DND-41 (cell line): ENCODE measurements at regions not wholly inside any gene's neighbourhood (a gene's known extent, or its start where the extent isn't known, plus 50 kb on each side); places are given as distances from the start of the nearest gene placed in this dataset.
A peak's percentile ranks its signal among the peaks of the same experiment; 100 is the strongest.

Experiments used
- ATAC-seq: fragments of 200-7000 bp; cut with Tn5 transposase; 3 replicates; pipeline ENCODE4 v1.9.1; 2021; ENCODE audit warnings: low read depth; ENCODE audit not compliant: insufficient read depth
- DNase-seq: peaks from one replicate; pipeline ENCODE4 v3.0.0-alpha.2; 2020
- H2AFZ ChIP-seq: 2 replicates; pipeline ENCODE4 v1.6.0; 2012; ENCODE audit warnings: low read depth, low read length
- H3K27ac ChIP-seq: 2 replicates; pipeline ENCODE4 v1.5.1; 2012; ENCODE audit warnings: low read length, inconsistent platforms
- H3K27me3 ChIP-seq: fragments of 200-600 bp; sonication (generic); 2 replicates; pipeline ENCODE4 v1.6.0; 2012; ENCODE audit warnings: low read length, mild to moderate bottlenecking, inconsistent platforms; ENCODE audit not compliant: insufficient read depth, poor library complexity
- H3K36me3 ChIP-seq: 2 replicates; pipeline ENCODE4 v1.5.1; 2012; ENCODE audit warnings: low read length, inconsistent platforms; ENCODE audit not compliant: insufficient read depth
- H3K4me1 ChIP-seq: 2 replicates; pipeline ENCODE4 v1.5.1; 2012; ENCODE audit warnings: mild to moderate bottlenecking, low read length; ENCODE audit not compliant: insufficient read depth
- H3K4me2 ChIP-seq: 2 replicates; pipeline ENCODE4 v1.6.0; 2012; ENCODE audit warnings: mild to moderate bottlenecking, moderate library complexity, low read length, inconsistent platforms; ENCODE audit not compliant: insufficient read depth
- H3K4me3 ChIP-seq, 2 experiments: fragments of 200-600 bp in 1 of 2; shearing (Covaris generic) in 1 of 2; 2 replicates each; pipeline ENCODE4 v1.5.1; 2012 to 2016; ENCODE audit warnings: inconsistent platforms in 2 of 2, low read length in 2 of 2, mild to moderate bottlenecking in 2 of 2, low read depth in 1 of 2, moderate library complexity in 1 of 2
- H3K79me2 ChIP-seq: 2 replicates; pipeline ENCODE4 v1.6.0; 2012; ENCODE audit warnings: low read length, inconsistent platforms; ENCODE audit not compliant: insufficient read depth
- H3K9ac ChIP-seq: 2 replicates; pipeline ENCODE4 v1.6.0; 2012; ENCODE audit warnings: low read depth, mild to moderate bottlenecking, inconsistent platforms, low read length, moderate library complexity
- H3K9me3 ChIP-seq: 2 replicates; pipeline ENCODE4 v1.5.1; 2012; ENCODE audit warnings: low read length, moderate library complexity, mild to moderate bottlenecking, inconsistent platforms; ENCODE audit not compliant: insufficient read depth, severe bottlenecking
- H4K20me1 ChIP-seq: 2 replicates; pipeline ENCODE4 v1.6.0; 2012; ENCODE audit warnings: low read length; ENCODE audit not compliant: insufficient read depth
- CTCF ChIP-seq: IDR thresholded peaks from 2 replicates; pipeline ENCODE4 v1.5.1; 2012; ENCODE audit warnings: borderline replicate concordance, low read length, moderate library complexity, mild to moderate bottlenecking; ENCODE audit not compliant: poor library complexity, severe bottlenecking; ENCODE audit errors: extremely low read depth
- EZH2 ChIP-seq: IDR thresholded peaks from 3 replicates; pipeline ENCODE4 v1.6.1; 2012; ENCODE audit warnings: borderline replicate concordance, low read depth, mild to moderate bottlenecking, moderate library complexity, low read length, inconsistent platforms; ENCODE audit not compliant: severe bottlenecking

- no peak overlapping the region for H3K4me2 ChIP-seq
- peaks cover 17% of the 10 kb centered on the region for H3K27me3 ChIP-seq
- no peak for TF ChIP-seq CTCF
- H3K9ac ChIP-seq, result no peak overlapping the region
- peaks cover 11% of the 10 kb centered on the region for H3K9me3 ChIP-seq
- H3K4me1 ChIP-seq, result no peaks in the 10 kb centered on the region
- no peak overlapping the region for H2AFZ ChIP-seq
- no peaks in the 10 kb centered on the region for H4K20me1 ChIP-seq
- H3K4me3 ChIP-seq, result no peak overlapping the region
- ATAC-seq (no peak), DNase-seq (no peak)
- no peaks in the 10 kb centered on the region for H3K36me3 ChIP-seq
- H3K27ac ChIP-seq, result no peak overlapping the region
- H3K79me2 ChIP-seq, result no peaks in the 10 kb centered on the region
Observed at GRCh38 chr1:229138058-229138457, 132.9 kb upstream of the RAB4A start.

GRCh38 chr1:229139331-229140118, 131.4 kb upstream of the RAB4A start:
- peak; percentile 33; the same call in 1 of the 3 replicates for ATAC-seq
- TF ChIP-seq CTCF (no peak), EZH2 (no peak)

DNA sequence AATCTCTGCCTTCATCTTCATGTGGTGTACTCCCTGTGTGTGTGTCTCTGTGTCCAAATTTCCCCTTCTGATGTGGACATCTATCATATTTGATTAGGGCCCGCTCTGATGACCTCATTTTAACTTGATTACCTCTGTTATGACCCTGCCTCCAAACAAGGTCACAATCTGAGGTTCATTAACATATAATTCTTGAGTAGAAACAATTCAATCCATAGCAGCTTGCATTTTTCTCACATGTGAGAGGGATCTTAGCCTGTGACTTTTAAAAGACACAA, 130.9 kb upstream of the RAB4A start:
- H3K4me3 ChIP-seq, result no peak overlapping the region
- no peak overlapping the region for H3K9ac ChIP-seq
- ATAC-seq (no peak), DNase-seq (no peak)
- H3K9me3 ChIP-seq, result peaks cover 7% of the 10 kb centered on the region
- no peaks in the 10 kb centered on the region for H4K20me1 ChIP-seq
- H3K27ac ChIP-seq, result no peak overlapping the region
- H3K79me2 ChIP-seq, result no peaks in the 10 kb centered on the region
- no peak for TF ChIP-seq CTCF
- TF ChIP-seq EZH2, result no peak
- no peaks in the 10 kb centered on the region for H3K4me1 ChIP-seq
- H3K4me2 ChIP-seq, result no peak overlapping the region
- H3K36me3 ChIP-seq, result no peaks in the 10 kb centered on the region
- H2AFZ ChIP-seq, result no peak overlapping the region
- peaks cover 17% of the 10 kb centered on the region for H3K27me3 ChIP-seq

More at GRCh38 chr1:229139331-229140118, 131.4 kb upstream of the RAB4A start:
- H3K4me2 ChIP-seq, result no peak overlapping the region
- no peak overlapping the region for H2AFZ ChIP-seq
- peaks cover 11% of the 10 kb centered on the region for H3K9me3 ChIP-seq
- H3K9ac ChIP-seq, result no peak overlapping the region
- no peak for DNase-seq
- H3K27me3 ChIP-seq, result peaks cover 17% of the 10 kb centered on the region
- H3K36me3 ChIP-seq, result no peaks in the 10 kb centered on the region
- no peak overlapping the region for H3K27ac ChIP-seq
- no peaks in the 10 kb centered on the region for H3K4me1 ChIP-seq
- H3K79me2 ChIP-seq, result no peaks in the 10 kb centered on the region
- H4K20me1 ChIP-seq, result no peaks in the 10 kb centered on the region
- no peak overlapping the region for H3K4me3 ChIP-seq
